ENCODE measurements at regions not wholly inside any gene's neighbourhood (a gene's known extent, or its start where the extent isn't known, plus 50 kb on each side); places are given as distances from the start of the nearest gene placed in this dataset.

DNA sequence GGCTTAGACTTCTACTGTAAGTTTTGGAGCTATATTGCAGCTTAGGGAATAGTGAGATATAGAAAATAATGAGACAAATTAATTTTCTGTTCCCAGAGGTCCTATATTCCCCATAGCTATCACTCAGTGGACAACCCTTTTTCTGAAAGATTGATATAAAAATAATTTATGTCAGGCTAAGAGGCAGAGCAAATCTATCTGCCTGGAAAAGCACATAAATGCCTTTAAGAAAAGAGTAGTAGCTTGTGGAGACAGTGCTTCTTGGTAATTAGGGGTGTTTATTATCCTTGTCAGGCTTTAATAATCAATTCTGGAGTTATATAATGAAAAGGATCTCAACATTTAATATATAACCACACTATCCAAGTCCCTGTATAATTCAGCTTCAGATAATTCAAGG lies 1162.8 kb upstream of the PCDH20 start:
- no peak for DNase-seq (ENCODE audit: low read depth)
- H3K4me3 ChIP-seq (ENCODE audit: control insufficient read depth, low read depth, low read length), result no peak overlapping the region
- TF ChIP-seq, protein P1, sequence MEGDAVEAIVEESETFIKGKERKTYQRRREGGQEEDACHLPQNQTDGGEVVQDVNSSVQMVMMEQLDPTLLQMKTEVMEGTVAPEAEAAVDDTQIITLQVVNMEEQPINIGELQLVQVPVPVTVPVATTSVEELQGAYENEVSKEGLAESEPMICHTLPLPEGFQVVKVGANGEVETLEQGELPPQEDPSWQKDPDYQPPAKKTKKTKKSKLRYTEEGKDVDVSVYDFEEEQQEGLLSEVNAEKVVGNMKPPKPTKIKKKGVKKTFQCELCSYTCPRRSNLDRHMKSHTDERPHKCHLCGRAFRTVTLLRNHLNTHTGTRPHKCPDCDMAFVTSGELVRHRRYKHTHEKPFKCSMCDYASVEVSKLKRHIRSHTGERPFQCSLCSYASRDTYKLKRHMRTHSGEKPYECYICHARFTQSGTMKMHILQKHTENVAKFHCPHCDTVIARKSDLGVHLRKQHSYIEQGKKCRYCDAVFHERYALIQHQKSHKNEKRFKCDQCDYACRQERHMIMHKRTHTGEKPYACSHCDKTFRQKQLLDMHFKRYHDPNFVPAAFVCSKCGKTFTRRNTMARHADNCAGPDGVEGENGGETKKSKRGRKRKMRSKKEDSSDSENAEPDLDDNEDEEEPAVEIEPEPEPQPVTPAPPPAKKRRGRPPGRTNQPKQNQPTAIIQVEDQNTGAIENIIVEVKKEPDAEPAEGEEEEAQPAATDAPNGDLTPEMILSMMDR (conservative IDR thresholded peaks at IDR 0.05; ENCODE audit: control insufficient read depth, insufficient read depth, low read depth, low read length), result no peak

DNA sequence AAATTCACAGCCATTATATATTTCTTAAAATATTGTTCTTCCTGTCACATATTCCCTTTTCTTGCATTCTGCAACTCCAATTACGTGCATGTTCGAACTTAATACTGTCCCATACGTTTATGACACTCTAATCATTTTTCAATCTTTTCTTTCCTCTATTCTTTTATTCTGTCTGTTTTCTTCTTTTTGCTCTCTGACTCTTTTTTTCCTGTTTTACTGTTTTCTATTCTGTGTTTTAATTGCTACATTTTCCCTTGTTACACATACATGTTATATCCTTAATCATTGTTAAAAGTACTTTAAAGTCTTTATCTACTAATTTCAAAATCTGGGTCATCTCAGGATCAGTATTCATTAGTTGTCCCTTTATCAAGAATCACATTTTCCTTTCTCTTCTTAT lies 1149.1 kb upstream of the PCDH20 start:
- TF ChIP-seq, protein P1 (conservative IDR thresholded peaks at IDR 0.05; ENCODE audit: control insufficient read depth, insufficient read depth, low read depth, low read length), result no peak
- no peak overlapping the region for H3K4me3 ChIP-seq (ENCODE audit: control insufficient read depth, low read depth, low read length)
- DNase-seq (ENCODE audit: low read depth), result no peak

DNA sequence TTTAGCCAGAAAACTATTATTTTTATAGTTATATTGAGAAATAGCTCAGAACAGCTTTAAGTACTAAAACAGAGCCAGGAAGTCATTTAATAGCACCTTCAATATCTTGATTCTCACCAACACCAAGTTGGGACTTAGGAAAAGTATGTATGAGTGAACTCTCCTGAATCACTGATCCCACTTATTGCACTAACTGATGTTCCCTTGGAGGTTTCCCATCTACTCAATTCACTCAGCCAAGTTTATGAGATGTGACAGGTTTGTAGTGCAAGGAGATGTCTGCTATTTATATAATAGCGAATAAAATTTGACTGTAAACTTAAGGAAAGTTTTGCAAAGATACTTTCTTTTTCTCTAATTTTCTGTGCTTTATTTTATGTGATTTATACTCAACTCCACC lies 1147.6 kb upstream of the PCDH20 start:
- no peak overlapping the region for H3K4me3 ChIP-seq (ENCODE audit: control insufficient read depth, low read depth, low read length)

DNA sequence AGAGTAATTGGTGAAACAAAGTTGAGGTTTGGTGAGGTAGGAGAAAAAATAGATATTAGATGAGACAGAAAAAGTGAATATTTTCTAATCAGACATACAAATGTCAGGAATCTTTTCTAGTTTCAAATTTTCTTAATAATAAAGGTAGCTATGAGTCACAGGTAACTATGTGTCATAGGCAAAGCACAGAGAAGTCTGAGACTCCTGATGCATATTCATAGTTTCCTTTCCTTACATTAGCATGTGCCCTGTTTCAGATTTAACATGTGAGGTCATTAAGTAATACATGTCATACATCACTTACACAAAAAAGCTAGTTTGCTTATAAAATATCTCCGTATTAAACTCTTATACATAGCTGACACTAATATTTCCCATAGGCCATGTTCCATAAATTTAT lies 1141.3 kb upstream of the PCDH20 start:
- no peak for DNase-seq (ENCODE audit: low read depth)
- TF ChIP-seq, protein P1 (conservative IDR thresholded peaks at IDR 0.05; ENCODE audit: control insufficient read depth, insufficient read depth, low read depth, low read length), result no peak
- H3K4me3 ChIP-seq (ENCODE audit: control insufficient read depth, low read depth, low read length), result no peak overlapping the region

More for the DNA sequence above, 1147.6 kb upstream of the PCDH20 start:
- TF ChIP-seq, protein P1 (conservative IDR thresholded peaks at IDR 0.05; ENCODE audit: control insufficient read depth, insufficient read depth, low read depth, low read length), result no peak
- DNase-seq (ENCODE audit: low read depth), result no peak

DNA sequence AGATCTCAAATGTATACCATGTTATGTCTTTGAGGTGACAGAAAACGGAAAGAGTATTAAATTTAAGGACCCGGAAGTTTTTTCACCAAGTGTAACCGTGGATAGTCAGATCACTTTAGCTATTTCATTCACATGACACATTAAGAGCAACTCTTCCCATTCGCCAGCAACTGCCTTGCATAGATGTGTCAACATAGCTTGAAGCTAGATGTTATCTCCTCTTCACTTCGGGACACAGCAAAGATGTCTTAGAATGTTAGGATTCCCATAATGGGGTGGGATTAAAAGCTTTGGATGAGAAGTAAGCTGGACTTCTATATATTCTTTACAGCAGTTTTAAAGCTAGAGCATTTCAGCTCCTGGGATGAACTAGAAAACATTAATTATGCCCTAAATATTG lies 1135.9 kb upstream of the PCDH20 start:
- TF ChIP-seq, protein P1 (conservative IDR thresholded peaks at IDR 0.05; ENCODE audit: control insufficient read depth, insufficient read depth, low read depth, low read length), result no peak
- no peak overlapping the region for H3K4me3 ChIP-seq (ENCODE audit: control insufficient read depth, low read depth, low read length)
- no peak for DNase-seq (ENCODE audit: low read depth)

DNA sequence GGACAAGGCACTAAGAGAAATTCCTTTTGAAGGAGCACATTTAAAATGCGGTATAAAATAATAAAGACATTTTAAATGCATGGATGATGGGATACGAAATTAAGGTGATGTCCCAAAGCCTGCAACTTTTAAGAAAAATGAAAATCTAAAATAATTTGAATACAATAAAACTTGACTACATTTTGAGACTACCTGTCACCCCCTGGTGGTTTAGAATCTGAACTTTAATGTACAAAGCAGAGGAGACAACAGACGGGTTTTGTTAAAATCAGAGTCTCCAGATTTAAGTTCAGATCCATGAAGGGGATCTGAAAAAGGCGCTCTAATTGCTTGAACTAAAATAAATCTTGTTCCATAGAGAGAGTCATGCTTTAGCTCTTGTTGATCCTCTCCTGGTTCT lies 1129.3 kb upstream of the PCDH20 start:
- TF ChIP-seq, protein P1 (conservative IDR thresholded peaks at IDR 0.05; ENCODE audit: control insufficient read depth, insufficient read depth, low read depth, low read length), result no peak
- H3K4me3 ChIP-seq (ENCODE audit: control insufficient read depth, low read depth, low read length), result no peak overlapping the region
- DNase-seq (ENCODE audit: low read depth), result no peak

DNA sequence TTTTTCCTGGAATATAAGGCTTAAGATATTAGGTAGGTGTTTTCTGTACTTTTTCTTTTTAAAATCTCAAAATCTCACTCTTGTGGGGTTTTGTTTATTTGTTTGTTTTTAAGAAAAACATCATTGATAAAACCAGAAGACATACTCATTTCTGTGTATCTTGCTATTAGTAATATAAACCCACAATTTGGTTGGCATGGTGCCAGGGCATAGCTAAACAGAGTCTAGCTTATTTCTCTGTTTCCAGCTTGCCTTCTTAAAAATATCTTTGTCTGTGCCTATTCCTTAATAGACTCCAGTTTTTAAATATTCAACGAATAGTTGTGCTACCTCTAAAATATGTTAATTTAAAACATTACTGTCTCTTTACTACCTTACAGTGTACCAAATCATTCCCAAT lies 1121.9 kb upstream of the PCDH20 start:
- DNase-seq (ENCODE audit: low read depth), result no peak
- H3K4me3 ChIP-seq (ENCODE audit: control insufficient read depth, low read depth, low read length), result no peak overlapping the region
- TF ChIP-seq, protein P1 (conservative IDR thresholded peaks at IDR 0.05; ENCODE audit: control insufficient read depth, insufficient read depth, low read depth, low read length), result no peak

Data from fibroblast of mammary gland (primary cell).